Heart left ventricle (tissue), 16 donors: ENCODE measurements at regions not wholly inside any gene's neighbourhood (a gene's known extent, or its start where the extent isn't known, plus 50 kb on each side); places are given as distances from the start of the nearest gene placed in this dataset.

Experiments
- ATAC-seq, 4 donors: fragments of 200-7000 bp; cut with Tn5 transposase; one replicate each; pipeline ENCODE4 v1.9.1; 2020 to 2022; ENCODE audit warnings: moderate library complexity in 4 of 4, mild to moderate bottlenecking in 3 of 4, moderate number of reproducible peaks in 1 of 4
- DNase-seq, 5 donors: peaks; one replicate each; pipeline ENCODE4 v3.0.0-alpha.2; 2020
- H3K27ac ChIP-seq, 12 donors: fragments of 200-600 bp; sonication (generic) in 4 of 12; one replicate each; pipeline versions ENCODE4 v1.5.0 to v1.8.0; 2016 to 2022; ENCODE audit warnings: mild to moderate bottlenecking in 2 of 12
- H3K27me3 ChIP-seq, 9 donors: fragments of 200-600 bp; sonication (generic) in 2 of 9; one replicate each; pipeline versions ENCODE4 v1.5.1 to v1.8.0; 2016 to 2022; ENCODE audit warnings: mild to moderate bottlenecking in 3 of 9
- H3K36me3 ChIP-seq, 9 donors: fragments of 200-600 bp; sonication (generic) in 2 of 9; one replicate each; pipeline versions ENCODE4 v1.5.0 to v1.8.0; 2018 to 2022; ENCODE audit warnings: mild to moderate bottlenecking in 2 of 9
- H3K4me1 ChIP-seq, 12 donors: fragments of 200-600 bp; sonication (generic) in 4 of 12; one replicate each; pipeline versions ENCODE4 v1.5.0 to v1.8.0; 2016 to 2022; ENCODE audit warnings: mild to moderate bottlenecking in 3 of 12
- H3K4me3 ChIP-seq, 12 donors: fragments of 200-600 bp; sonication (generic) in 4 of 12; one replicate each; pipeline versions ENCODE4 v1.5.0 to v1.8.0; 2017 to 2022; ENCODE audit warnings: mild to moderate bottlenecking in 9 of 12, moderate library complexity in 4 of 12
- H3K9me3 ChIP-seq, 12 donors: fragments of 200-600 bp; sonication (generic) in 4 of 12; one replicate each; pipeline versions ENCODE4 v1.5.0 to v1.8.0; 2016 to 2022; ENCODE audit warnings: mild to moderate bottlenecking in 1 of 12
- CTCF ChIP-seq, 12 donors: fragments of 200-600 bp; sonication (generic) in 4 of 12; IDR thresholded peaks; one replicate each; pipeline versions ENCODE4 v1.5.0 to v1.8.0; 2018 to 2022; ENCODE audit warnings: antibody characterized with exemption in 12 of 12, mild to moderate bottlenecking in 5 of 12
- POLR2A ChIP-seq, 2 donors: fragments of 450-650 bp; IDR thresholded peaks; one replicate each; pipeline ENCODE4 v1.6.1; 2017; ENCODE audit warnings: antibody characterized with exemption in 2 of 2, mild to moderate bottlenecking in 2 of 2, moderate library complexity in 2 of 2
- WGBS, 4 donors: extraction: QIAGEN DNeasy Blood & Tissue Kit in 2 of 4; methylation state at CpG; one replicate each; pipeline versions ENCODE4 v1.1.5 to v1.1.7; 2013 to 2018; 5-methylcytosine and 5-hydroxymethylcytosine counted together
- intact Hi-C, 10 donors: fragments of 100-400 bp; cut with DNase I; formaldehyde crosslinking; loops; one replicate each; pipeline versions ENCODE4 v1.11.1 to v1.14.2; 2022
- donor health status: ischemic (EF 13 %, LVEDD 7.1; RV severe dilation, severe dysfunction).
- donor health status: healthy with polysubstance abuse.
- donor health status: DM: no; HTN: yes; CAD: no.
- donor health status: DM: no; HTN: no; CAD: no.
- donor health status: ischemic (EF 25% LVEDD 6.9; RV normal size, moderate dysfunction).
- donor health status: ischemic (EF 25% LVEDD 5.7; RV mildly dilated, moderate dysfunction).
- donor health status: healthy.
- donor health status: DM: yes; HTN: yes; CAD: no.
- donor health status: ischemic (EF 35%, LVEDD 5.7; RV mildly dilated, moderate dysfunction).
- donor health status: nonischemic (EF 11% LVEDD 7.7; RV severe dilation, severe dysfunction).
- donor health status: DM: yes; HTN: yes; CAD: no.
- donor health status: PGD.
- donor health status: ischemic (EF 29% LVEDD 5.4; RV normal size, mild dysfunction).
- donor health status: nonischemic (EF 23%, LVEDD 6.1; RV moderate dilation, normal function).

GRCh38 chr3:159723295-159723694 lies 265.3 kb upstream of the IL12A start:
- H3K27ac ChIP-seq, result no peak overlapping the region
- no peaks in the 10 kb centered on the region for H3K27me3 ChIP-seq
- no peaks in the 10 kb centered on the region for H3K36me3 ChIP-seq
- TF ChIP-seq POLR2A (IDR thresholded peaks at IDR 0.05) (no peak), CTCF (IDR thresholded peaks at IDR 0.05) (no peak)
- intact Hi-C loops, result no loop called here
- H3K4me1 ChIP-seq, result no peaks in the 10 kb centered on the region
- peaks cover 0 to 5% (median 0%) of the 10 kb centered on the region in 12 donors for H3K9me3 ChIP-seq
- no peak for ATAC-seq
- no peak overlapping the region for H3K4me3 ChIP-seq
- no peak for DNase-seq

DNA sequence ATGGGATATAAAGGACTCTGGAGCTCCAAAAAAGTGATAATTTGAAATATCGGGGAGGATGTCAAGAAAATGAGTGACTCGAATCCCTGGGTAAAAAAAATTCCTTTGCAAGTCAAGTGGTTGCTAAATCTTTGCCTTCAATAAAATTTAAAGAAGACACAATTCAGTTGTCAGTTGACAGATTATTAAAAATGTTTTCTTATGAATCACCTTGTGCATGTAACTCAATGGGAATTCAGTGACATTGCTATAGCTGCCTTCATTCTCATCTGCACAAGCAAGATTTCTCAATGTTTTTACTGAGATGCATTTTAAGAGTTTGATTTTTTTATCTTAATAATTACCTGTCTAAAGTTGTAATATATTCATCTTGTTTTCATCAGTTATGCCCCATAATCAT lies 264.0 kb upstream of the IL12A start:
- DNase-seq, result no peak
- H3K4me3 ChIP-seq, result no peak overlapping the region

DNA sequence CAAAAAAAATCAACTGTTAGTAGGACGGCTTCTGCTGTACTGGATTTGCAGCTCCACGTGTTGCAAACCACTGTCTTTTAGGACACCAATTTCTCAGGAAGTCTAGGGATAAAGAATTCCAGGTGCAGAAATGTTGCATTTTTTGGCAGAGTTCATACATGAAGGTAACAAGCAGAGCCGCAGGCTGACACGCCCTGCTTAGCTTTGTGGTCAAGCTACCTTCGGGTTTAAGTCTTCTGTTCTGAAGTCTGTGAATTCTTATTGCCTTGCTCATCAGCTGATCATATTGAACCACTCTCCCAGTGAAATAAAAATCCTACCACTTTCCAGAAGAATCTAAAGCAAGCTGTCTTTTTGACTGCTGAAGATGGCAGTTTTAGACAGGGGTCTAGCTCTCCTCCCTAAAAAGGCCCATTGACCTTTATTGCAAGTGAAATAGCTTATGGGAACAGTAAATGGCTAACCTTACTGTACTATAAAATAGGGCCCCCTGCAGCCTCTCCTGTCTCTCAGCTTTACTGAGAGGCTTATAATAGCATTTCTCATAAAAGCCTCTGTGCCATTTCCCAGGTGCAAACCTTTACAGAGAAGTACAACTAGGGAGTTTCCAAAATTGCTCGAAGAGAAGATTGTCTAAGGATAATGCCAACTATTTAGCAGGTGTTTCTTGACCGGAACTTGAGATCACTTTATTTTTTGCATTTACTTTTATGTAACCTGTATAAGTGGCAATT lies 262.2 kb upstream of the IL12A start:
- no peak for ATAC-seq
- H3K9me3 ChIP-seq, result no peaks in the 10 kb centered on the region

More for the DNA sequence above, 264.0 kb upstream of the IL12A start:
- intact Hi-C loops, result no loop called here
- Histone ChIP-seq H3K36me3 (no peaks in the 10 kb centered on the region), H3K9me3 (peaks cover 0 to 2% (median 0%) of the 10 kb centered on the region in 12 donors), H3K4me1 (no peaks in the 10 kb centered on the region), H3K27ac (no peak overlapping the region), H3K27me3 (no peaks in the 10 kb centered on the region)
- 91 to 96% (median 95%) methylated on average over 2 of the region's 2 CpGs for WGBS, 4 donors
- ATAC-seq, result no peak
- TF ChIP-seq CTCF (IDR thresholded peaks at IDR 0.05) (no peak), POLR2A (IDR thresholded peaks at IDR 0.05) (no peak)

GRCh38 chr3:159727506-159727905 lies 261.1 kb upstream of the IL12A start:
- DNase-seq, result no peak
- no peaks in the 10 kb centered on the region for H3K27me3 ChIP-seq
- no peak overlapping the region for H3K27ac ChIP-seq
- H3K36me3 ChIP-seq, result no peaks in the 10 kb centered on the region
- H3K4me3 ChIP-seq, result no peak overlapping the region
- intact Hi-C loops, result no loop called here
- H3K9me3 ChIP-seq, result no peaks in the 10 kb centered on the region
- ATAC-seq, result no peak
- H3K4me1 ChIP-seq, result peaks cover 0 to 9% (median under 1%) of the 10 kb centered on the region in 12 donors
- no peak for TF ChIP-seq POLR2A (IDR thresholded peaks at IDR 0.05)
- TF ChIP-seq CTCF (IDR thresholded peaks at IDR 0.05), result no peak

More for the DNA sequence above, 262.2 kb upstream of the IL12A start:
- H3K4me3 ChIP-seq, result no peak overlapping the region
- no peaks in the 10 kb centered on the region for H3K4me1 ChIP-seq
- no peak for DNase-seq
- no peaks in the 10 kb centered on the region for H3K27me3 ChIP-seq
- 86 to 92% (median 91%) methylated on average over 7 of the region's 7 CpGs for WGBS, 4 donors
- intact Hi-C loops, result no loop called here
- TF ChIP-seq CTCF (IDR thresholded peaks at IDR 0.05) (no peak), POLR2A (IDR thresholded peaks at IDR 0.05) (no peak)
- no peaks in the 10 kb centered on the region for H3K36me3 ChIP-seq
- no peak overlapping the region for H3K27ac ChIP-seq
